HEK293 (cell line): ENCODE measurements at regions not wholly inside any gene's neighbourhood (a gene's known extent, or its start where the extent isn't known, plus 50 kb on each side); places are given as distances from the start of the nearest gene placed in this dataset.

Experiments
- SP2 ChIP-seq: fragments of 450-650 bp; formaldehyde crosslinking; IDR thresholded peaks from 2 replicates; pipeline ENCODE4 v1.5.1; 2016; ENCODE audit warnings: missing biosample characterization, missing genetic modification characterization
- ZNF510 ChIP-seq: fragments of 450-650 bp; formaldehyde crosslinking; IDR thresholded peaks from 2 replicates; pipeline ENCODE4 v1.5.1; 2018; ENCODE audit warnings: mild to moderate bottlenecking, missing genetic modification characterization, missing biosample characterization; ENCODE audit not compliant: insufficient replicate concordance
- ZNF658 ChIP-seq: fragments of 450-650 bp; formaldehyde crosslinking; IDR thresholded peaks from 2 replicates; pipeline ENCODE4; 2016; ENCODE audit warnings: missing biosample characterization, missing genetic modification characterization
- ZNF704 ChIP-seq: fragments of 450-650 bp; formaldehyde crosslinking; IDR thresholded peaks from 2 replicates; pipeline ENCODE4 v1.5.1; 2016; ENCODE audit warnings: missing biosample characterization, missing genetic modification characterization
- ZNF791 ChIP-seq: fragments of 450-650 bp; formaldehyde crosslinking; IDR thresholded peaks from 2 replicates; pipeline ENCODE4 v1.5.1; 2016; ENCODE audit warnings: missing biosample characterization, missing genetic modification characterization
- TF ChIP-seq, protein P1 (sequence below): fragments of 450-650 bp; formaldehyde crosslinking; IDR thresholded peaks from 2 replicates; pipeline ENCODE4 v1.5.1; 2016; ENCODE audit warnings: missing biosample characterization, missing genetic modification characterization
- TF ChIP-seq, protein P2 (sequence below): fragments of 450-650 bp; formaldehyde crosslinking; IDR thresholded peaks from 2 replicates; pipeline ENCODE4 v1.5.1; 2016; ENCODE audit warnings: missing biosample characterization, missing genetic modification characterization

- TF ChIP-seq ZNF658: no peak
- TF ChIP-seq ZNF704 (tag by site-specific recombination): no peak
- TF ChIP-seq, protein P1, sequence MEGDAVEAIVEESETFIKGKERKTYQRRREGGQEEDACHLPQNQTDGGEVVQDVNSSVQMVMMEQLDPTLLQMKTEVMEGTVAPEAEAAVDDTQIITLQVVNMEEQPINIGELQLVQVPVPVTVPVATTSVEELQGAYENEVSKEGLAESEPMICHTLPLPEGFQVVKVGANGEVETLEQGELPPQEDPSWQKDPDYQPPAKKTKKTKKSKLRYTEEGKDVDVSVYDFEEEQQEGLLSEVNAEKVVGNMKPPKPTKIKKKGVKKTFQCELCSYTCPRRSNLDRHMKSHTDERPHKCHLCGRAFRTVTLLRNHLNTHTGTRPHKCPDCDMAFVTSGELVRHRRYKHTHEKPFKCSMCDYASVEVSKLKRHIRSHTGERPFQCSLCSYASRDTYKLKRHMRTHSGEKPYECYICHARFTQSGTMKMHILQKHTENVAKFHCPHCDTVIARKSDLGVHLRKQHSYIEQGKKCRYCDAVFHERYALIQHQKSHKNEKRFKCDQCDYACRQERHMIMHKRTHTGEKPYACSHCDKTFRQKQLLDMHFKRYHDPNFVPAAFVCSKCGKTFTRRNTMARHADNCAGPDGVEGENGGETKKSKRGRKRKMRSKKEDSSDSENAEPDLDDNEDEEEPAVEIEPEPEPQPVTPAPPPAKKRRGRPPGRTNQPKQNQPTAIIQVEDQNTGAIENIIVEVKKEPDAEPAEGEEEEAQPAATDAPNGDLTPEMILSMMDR (tag by site-specific recombination): no peak
- no peak for TF ChIP-seq SP2 (tag by site-specific recombination)
- no peak for TF ChIP-seq ZNF510 (tag by site-specific recombination)
- TF ChIP-seq, protein P2, sequence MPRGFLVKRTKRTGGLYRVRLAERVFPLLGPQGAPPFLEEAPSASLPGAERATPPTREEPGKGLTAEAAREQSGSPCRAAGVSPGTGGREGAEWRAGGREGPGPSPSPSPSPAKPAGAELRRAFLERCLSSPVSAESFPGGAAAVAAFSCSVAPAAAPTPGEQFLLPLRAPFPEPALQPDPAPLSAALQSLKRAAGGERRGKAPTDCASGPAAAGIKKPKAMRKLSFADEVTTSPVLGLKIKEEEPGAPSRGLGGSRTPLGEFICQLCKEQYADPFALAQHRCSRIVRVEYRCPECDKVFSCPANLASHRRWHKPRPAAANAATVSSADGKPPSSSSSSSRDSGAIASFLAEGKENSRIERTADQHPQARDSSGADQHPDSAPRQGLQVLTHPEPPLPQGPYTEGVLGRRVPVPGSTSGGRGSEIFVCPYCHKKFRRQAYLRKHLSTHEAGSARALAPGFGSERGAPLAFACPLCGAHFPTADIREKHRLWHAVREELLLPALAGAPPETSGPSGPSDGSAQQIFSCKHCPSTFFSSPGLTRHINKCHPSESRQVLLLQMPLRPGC: no peak
- TF ChIP-seq ZNF791: no peak
Observed at GRCh38 chr11:109730669-109731068, 308.7 kb downstream of the C11orf87 start.
